ENCODE measurements at regions not wholly inside any gene's neighbourhood (a gene's known extent, or its start where the extent isn't known, plus 50 kb on each side); places are given as distances from the start of the nearest gene placed in this dataset.
A peak's percentile ranks its signal among the peaks of the same experiment; 100 is the strongest.

DNA sequence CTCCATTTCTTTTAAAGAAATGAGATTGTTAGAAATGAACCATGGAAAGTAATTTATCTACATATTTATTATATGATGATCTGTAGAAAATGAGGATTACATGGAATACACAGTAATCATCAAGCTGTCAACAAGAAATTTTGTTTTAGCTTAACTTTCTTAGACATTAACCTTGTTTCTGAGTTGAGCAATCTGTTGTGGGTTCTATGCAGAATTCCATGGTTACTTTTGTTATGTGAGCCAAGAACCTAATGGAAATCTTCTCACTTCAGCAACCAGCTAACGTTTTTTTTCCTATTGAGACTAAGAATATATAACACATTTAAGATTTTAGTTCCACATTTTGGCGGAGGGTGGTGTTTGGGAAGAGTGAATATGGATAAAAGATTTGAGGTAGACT is 136.1 kb upstream of the SLC4A4 start:
- TF ChIP-seq, protein P1, sequence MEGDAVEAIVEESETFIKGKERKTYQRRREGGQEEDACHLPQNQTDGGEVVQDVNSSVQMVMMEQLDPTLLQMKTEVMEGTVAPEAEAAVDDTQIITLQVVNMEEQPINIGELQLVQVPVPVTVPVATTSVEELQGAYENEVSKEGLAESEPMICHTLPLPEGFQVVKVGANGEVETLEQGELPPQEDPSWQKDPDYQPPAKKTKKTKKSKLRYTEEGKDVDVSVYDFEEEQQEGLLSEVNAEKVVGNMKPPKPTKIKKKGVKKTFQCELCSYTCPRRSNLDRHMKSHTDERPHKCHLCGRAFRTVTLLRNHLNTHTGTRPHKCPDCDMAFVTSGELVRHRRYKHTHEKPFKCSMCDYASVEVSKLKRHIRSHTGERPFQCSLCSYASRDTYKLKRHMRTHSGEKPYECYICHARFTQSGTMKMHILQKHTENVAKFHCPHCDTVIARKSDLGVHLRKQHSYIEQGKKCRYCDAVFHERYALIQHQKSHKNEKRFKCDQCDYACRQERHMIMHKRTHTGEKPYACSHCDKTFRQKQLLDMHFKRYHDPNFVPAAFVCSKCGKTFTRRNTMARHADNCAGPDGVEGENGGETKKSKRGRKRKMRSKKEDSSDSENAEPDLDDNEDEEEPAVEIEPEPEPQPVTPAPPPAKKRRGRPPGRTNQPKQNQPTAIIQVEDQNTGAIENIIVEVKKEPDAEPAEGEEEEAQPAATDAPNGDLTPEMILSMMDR (IDR thresholded peaks at IDR 0.05): no peak
- no peak for ATAC-seq (ENCODE audit: low FRiP score)
- DNase-seq (ENCODE audit: low spot score): no peak

- DNase-seq (ENCODE audit: low spot score) (no peak), ATAC-seq (ENCODE audit: low FRiP score) (no peak)
- TF ChIP-seq, protein P1 (IDR thresholded peaks at IDR 0.05): no peak
Measured at GRCh38 chr4:71204056-71204455, 134.8 kb upstream of the SLC4A4 start.

DNA sequence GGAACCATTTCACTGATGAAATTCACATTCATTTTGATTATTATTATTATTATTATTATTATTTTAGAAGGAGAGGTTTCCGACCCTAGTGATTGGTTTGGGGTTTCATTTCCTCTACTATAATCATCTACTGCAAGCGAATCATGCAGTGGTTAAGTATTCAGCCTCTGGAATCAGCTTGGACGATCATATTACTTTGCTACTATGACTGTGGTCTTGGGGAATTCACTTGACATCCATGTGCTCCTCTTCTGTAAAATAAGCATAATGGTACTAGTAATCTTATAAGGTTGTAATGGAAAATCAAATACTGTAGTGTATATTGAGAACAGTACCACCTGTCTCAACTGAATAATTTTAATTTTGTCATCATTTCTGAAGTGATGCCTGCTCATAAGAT is 132.1 kb upstream of the SLC4A4 start:
- TF ChIP-seq, protein P1 (IDR thresholded peaks at IDR 0.05): no peak
- DNase-seq (ENCODE audit: low spot score): no peak
- ATAC-seq (ENCODE audit: low FRiP score): no peak

DNA sequence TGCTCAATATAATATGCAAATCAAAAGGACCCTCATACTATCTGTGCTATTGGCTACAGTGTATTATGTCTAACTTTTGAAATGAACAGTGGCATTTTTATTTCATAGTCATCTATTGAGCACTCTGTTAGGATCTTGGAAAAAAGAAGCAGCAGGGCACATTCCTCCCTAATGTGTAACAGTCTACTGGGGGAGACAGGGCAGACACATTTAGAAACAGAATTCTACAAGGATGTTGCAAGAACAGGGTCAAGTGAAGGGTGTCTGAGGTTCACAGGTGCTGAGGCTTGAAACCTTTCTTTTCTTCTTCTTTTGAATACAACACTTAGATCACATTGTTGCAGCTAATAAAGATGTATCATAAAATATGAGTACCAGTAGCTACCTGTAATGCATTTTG is 129.7 kb upstream of the SLC4A4 start:
- TF ChIP-seq, protein P1 (IDR thresholded peaks at IDR 0.05): no peak
- peak; percentile 89 for ATAC-seq (ENCODE audit: low FRiP score)

DNA sequence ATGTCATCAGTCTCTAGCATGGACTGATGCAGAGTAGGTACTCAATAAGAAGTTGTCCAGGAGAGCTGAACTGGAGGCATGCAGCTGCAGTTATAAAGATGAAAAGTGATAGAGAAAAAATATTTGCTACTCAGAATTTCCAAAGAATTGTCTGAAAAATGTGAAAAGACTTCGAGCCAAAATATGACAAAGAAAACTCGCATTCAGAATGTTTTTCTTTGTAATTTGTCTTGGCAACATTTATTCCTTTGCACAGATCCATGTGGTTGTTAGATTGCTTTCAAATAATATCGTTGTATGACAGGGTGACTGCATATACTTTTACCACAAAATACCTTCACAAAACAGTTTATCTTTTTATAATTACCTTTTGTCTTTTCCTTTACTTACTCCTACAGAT is 128.0 kb upstream of the SLC4A4 start:
- no peak for ATAC-seq (ENCODE audit: low FRiP score)
- DNase-seq (ENCODE audit: low spot score): no peak
- TF ChIP-seq, protein P1 (IDR thresholded peaks at IDR 0.05): no peak

More for the DNA sequence above, 129.7 kb upstream of the SLC4A4 start:
- no peak for DNase-seq (ENCODE audit: low spot score)

- TF ChIP-seq, protein P1 (IDR thresholded peaks at IDR 0.05): no peak
- peak; percentile 64 for ATAC-seq (ENCODE audit: low FRiP score)
- no peak for DNase-seq (ENCODE audit: low spot score)
Measured at GRCh38 chr4:71211748-71212147, 127.1 kb upstream of the SLC4A4 start.

DNA sequence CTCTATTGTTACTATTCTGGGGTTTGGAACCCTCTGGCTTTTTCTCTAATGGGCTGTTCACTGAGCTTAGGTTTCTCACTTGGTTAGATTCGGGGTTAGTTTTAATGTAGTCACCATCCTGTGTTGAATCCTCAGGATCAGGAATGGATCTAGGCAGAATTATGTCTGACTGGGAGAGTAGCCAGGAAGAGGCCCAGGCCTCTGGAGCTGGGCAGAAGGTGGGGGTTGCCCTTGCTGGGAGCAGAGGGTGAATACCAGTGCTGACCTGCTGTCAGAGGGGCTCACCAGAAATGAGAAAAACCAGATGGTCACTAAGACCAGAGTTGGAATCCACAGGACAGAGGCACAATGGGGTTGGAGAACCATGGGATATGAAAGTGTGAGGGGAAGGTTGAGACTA is 126.6 kb upstream of the SLC4A4 start:
- ATAC-seq (ENCODE audit: low FRiP score) (no peak), DNase-seq (ENCODE audit: low spot score) (no peak)
- TF ChIP-seq, protein P1 (IDR thresholded peaks at IDR 0.05): no peak

Measured in omental fat pad (tissue), 3 donors.